ENCODE measurements at regions not wholly inside any gene's neighbourhood (a gene's known extent, or its start where the extent isn't known, plus 50 kb on each side); places are given as distances from the start of the nearest gene placed in this dataset.

DNA sequence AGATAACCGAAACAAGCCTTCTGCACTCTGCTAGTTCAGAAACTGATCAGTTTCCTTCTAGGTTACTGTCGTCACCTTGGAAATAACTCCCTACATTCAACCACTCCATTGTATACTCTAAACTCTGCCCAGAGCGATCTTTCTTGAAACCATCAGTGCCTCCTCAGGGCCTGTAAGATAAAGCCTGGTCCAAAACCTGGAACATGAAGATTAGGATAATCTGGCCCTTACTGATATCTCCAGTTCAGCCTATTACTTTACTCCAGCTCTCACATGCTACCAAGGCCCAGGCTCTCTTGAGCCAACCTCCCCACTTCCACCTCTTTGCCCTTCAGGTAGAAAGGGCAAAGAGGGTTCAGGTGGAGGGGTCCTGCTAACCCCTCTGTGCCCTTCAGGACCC is 125.3 kb upstream of the RXFP2 start:
- no peak for DNase-seq

DNA sequence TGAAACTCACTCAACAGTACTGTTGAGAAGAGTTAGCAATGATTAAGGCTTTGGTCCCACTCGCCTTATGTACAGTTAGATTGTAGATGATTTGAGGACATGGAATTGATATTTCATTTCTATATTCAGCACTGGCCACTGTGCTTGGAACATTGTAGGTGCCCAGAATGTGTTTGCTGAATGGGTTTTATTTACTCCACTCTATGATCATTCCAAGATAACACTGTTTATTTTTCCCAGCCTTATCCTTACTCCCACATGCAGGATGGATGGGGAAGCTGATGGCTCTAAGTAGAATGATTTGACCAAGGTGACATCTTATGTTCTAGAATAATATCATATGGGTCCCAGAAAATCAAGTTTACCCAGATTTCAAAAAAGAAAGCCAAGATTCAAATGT is 124.6 kb upstream of the RXFP2 start:
- no peak for DNase-seq

DNA sequence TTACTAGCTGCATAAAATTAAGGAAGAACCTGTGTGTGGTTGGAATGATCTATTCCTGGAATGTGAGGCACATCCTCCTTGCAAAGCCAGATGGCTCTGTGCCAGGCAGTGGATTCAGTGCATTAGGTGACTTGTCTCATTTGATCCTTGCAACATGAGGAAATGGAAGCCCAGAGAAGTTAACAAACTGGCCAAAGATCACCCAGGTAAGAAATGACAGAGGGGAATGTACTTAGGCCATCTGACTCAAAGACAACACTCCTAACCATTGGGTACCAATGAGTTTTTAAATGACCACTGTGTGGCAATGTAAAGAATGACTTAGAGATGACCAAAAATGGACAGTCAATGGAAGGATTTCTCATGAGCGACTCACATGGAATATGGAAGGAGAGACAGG is 114.2 kb upstream of the RXFP2 start:
- no peak for DNase-seq

DNA sequence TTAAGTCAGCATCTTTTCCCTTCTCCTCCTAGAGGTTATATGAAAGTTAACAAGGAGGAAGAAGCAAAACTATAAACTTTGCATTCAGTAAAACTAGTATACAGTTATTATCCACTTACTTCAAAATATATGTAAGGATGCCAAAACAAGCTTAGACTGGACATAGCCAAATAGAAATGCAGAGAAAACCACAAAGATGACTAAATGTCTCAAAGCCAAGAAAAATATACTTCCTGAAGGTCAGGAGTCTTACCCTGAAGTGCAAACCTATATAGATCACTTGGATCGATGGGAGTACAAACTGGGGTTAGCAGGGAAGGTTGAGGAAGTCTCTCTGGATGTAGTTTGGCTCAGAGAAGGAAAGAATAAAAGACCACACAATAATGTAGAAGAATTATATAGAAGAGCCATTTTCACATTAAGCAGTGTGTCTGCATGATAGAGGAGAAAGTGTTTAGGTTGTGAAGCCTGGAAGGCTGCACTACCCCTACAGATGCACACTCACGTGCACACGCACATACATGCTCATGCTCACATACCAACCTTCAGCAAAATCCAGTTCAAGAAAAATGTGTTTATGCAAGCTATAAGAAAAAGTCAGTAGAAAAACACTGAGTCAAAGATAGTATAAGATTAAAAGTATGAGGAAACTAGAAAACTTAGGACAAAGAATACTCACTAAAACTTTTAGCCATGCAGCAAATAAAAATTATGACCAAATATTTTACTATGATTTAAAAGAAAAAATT is 112.1 kb upstream of the RXFP2 start:
- no peak for DNase-seq

DNA sequence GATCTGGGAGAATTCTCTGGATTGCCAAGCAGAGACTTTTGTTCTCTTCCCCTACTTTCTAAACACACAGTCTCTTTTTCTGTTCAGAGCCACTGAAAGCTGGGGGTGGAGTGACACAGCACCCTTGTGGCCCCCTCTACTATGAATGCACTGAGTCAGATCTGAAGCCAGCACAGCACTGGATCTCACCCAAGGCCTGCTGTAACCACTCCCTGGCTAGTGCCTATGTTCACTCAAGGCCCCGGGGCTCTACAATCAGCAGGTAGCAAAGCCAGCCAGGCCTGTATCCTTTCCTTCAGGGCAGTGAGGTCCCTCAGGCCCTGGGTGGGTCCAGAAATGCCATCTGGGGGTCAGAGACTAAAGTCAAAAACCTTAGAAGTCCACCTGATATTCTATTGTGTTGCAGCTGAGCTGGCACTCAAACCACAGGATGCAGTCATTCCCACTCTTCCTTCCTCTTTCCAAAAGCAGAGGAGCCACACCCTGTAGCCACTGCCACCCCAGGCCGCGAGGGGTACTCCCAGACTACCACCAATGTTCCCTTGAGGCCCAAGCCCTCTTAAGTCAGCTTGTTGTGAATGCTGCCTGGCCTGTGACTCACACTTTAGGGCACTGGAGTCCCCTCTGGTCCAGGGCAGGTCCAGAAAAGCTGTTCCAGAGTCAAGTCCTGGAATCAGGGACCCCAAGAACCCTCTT is 110.1 kb upstream of the RXFP2 start:
- DNase-seq = no peak

DNA sequence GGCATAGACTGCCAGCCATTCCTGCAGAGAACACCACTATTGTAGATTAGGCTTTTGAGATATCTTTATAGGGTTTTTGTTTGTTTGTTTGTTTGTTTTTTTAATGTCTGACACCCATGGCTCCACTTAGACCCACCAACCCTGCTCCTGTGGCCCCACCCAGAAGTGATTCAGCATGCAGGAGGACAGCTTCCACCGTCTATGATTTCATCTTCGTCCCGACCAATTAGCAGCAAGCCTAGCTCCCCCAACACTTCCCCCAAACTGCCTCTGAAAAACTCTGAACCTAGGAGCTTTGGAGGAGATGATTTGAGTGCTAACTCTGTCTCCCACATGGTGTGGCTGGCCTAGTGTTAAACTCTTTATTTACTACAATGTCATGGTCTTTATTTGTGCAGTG is 108.3 kb upstream of the RXFP2 start:
- DNase-seq = no peak

DNA sequence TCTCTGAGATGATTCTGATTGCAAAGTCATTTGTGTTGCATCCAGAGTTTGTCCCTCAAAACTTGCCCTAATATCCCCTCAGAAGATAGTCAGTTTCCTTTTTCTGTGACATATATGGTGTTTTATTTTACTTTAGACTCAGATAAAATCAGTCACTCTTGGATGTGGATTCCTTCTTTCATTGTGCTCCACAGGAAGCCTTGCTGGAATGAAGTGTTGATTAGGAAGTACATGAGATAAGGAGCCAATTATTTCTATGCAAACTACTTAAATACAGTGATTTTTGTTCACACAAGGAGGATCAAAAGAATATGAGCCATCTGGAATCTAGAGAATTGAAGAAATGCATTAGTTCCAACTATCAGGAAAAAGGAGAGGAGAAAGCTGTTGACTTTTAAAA is 107.6 kb upstream of the RXFP2 start:
- no peak for DNase-seq

DNA sequence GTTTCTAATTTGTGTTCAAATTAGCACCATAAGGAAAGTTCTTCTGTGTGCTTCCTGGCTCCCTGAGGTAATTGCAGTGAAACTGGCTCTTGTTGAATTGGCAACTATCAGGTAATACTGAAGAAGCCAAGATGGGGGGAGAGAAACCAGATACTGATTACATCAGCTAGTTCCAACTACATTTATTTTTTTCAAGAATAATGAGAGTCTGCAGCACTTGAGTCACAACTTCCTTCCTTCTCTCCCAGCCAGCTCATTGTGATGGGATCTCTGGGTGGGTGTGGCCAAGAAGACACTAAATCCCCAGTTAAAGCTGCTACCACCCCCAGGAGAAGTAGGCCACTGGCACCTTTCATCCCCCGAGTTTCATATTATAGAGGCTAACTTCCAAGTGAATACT is 100.7 kb upstream of the RXFP2 start:
- no peak for DNase-seq

DNA sequence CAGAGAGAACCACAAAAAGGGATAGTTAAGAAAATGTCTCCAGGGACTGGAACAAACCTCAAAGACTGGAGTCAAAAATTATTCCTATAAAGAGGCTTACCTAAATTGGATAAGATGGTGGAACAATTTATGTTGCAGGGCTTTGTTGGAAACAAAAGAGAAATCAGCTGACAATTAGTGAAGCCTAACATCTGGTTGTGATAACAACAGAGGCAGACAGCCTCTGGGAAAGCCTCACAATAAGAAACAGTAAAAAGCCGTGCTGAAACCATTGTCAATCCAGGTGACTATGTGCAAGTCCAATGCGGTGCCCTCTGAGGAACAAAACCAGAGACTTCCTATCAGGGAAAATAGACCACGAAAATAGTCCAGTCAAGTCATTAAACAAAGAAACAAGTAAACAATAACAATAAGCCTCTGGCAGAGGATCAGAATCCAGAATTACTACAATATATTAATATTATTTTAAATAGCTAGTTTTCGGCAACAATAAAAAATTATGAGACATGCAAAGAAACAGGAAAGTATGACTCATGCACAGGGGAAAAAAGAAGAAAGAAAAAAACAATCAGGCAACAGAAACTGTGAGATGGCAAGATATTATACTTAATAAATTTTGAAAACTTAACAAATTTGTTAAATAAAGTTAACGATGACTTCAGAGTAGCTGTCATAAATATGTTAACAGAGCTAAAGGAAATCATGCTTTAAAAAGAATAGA is 99.7 kb upstream of the RXFP2 start:
- no peak for DNase-seq

DNA sequence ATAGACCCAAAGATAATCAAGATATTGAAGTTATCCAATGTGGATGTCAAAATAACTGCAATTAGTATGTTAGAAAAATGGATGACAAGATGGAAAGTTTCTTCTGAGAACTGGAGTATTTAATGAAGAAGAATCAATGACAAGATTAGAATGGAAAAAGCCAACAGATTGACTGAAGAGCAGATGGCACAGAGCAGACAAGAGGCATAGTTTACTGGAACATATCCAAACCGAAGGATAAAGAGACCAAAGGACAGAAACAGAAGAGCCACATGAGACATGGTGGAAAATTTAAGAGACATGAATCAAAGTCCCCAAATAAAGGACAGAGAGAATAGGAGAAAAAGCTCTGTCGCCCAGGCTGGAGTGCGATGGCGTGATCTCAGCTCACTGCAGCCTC is 89.6 kb upstream of the RXFP2 start:
- DNase-seq = no peak

DNA sequence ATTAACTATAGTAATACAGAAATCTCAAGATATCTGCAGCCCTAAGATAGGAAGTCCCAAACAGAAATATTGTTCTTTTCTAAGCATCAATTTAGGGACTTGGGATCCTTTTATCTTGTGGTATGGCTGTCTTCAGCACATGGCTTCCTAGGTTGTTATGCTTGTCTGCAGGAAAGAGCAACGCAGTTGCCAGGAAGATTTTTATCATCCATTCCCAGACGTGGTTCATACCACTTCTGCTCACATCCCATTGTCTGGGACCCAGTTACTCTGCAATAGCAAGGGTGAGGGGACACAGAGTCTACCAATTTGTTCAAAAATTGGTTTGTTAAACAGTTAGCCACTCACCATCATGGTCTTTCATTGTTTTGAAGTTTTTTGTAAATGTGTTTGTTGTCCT is 85.6 kb upstream of the RXFP2 start:
- DNase-seq = no peak

DNA sequence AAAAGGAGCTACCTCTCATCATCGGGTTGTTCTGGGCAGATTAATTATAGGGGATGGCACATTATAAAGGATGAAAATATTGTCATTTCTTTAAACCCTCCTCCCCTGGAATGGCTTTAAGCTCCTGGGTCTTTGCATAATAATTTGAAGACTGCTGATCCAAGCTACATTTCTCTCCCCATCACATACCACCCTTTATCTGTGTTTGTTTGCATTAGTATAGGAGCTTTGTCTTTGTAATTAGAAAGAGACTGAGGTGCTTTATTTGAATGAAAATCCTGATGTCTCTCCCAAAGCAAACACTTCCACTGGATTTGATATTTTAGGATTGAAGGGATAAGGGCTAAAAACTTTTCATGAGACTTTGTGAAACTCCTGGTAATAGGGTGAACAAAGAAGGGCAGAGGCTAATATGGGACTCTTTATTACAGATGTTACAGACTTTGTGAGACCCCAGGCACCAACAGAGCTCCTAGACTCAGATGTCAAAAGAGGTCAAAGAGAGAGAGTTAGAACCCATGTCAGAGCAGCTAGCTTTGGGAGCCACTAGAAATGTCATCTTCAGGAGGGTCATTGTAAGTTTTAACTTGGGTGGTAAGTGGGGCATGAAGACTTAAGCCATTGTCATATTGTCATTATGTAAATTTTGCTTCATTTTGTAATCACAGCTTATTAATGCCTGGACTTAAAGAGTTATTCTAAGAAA is 75.3 kb upstream of the RXFP2 start:
- DNase-seq = no peak

DNA sequence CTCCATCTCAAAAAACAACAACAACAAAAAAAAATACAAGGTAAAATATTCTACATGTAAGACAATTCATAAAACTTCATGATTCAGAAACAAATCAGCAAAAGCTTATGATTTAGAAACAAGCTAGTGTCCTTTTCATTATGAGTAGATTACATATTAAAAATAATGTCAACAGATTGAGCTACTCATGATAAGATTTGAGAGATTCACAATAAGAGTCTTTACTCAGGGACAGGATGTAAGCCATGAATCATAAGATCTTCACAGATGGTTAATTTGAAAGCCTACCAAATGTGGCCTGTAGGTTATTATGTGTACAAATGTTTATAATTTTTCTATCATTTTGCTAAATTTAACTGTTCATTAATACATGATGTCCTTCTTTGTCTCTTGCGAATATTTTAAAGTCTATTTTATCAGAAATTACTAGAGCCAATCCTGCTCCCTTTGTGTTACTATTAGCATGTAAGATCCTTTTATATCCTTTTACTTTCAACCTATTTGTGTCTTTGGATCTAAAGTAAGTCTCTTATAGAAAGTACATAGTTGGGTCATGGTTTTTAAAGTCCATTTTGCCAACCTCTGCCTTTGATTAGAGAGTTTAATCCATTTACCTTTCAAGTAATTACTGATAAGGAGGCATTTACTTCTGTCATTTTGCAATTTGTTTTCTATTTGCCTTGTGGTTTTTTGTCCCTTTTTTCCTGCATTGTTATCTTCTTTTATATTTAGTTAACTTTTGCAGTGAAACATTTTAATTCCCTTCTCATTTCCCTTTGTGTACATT is 68.3 kb upstream of the RXFP2 start:
- DNase-seq = no peak

DNA sequence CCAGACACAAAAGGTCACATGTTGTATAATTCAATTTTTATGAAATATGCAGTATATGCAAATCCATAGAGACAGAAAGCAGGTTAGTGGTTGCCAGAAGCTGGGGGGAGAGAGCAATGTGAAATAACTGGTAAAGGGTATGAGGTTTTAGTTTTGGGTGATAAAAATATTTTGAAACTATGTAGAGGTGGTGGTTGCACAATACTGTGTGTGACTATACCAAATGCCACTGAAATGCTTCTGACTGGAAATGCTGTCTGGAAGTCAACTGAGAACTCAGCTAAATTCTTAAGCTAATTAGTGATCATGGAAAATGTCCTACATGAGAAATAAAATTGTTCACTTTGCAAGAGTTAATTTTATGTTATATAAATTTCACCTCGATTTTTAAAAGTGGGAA is 65.3 kb upstream of the RXFP2 start:
- DNase-seq = no peak

DNA sequence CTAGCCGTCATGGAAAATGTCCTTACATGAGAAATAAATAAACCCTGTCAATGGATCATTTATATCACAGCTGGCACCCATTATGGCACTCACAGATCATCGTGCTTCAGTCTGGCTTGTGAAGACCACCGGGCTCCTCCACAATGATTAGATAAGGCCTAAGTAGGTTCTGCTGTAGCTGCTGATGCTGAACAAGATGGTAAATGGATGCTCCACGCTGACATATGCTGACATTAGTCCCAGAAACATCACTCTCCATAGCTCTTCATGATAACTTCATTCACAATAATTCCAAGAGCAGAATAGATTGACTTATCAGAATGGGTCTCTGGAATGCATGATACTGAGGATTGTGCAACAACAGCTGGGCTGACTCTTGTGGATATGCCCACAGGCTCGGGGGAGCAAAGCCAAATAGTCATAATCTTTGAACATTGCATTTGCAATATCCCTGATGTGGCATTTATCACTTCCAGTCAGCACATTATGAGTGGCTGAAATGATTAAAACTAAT is 63.8 kb upstream of the RXFP2 start:
- DNase-seq = no peak

DNA sequence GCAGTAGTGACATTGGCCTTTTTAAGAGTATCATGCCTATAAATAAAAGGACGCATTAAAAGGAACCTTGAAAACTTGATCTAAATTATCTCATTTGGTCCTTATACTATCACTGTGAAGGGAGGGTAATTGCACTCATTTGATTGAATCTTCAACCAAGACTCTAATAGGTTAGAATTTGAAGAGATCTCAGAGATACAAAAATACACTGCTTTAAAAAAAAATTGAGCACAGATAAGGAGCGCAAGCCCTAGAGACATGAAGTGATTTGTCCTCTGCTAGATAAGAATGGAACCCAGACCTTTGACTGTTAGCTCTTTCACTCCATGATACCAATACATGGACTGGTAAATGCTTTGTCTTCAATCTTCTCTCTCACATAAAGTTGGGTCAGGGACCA is 58.2 kb upstream of the RXFP2 start:
- no peak for DNase-seq

DNA sequence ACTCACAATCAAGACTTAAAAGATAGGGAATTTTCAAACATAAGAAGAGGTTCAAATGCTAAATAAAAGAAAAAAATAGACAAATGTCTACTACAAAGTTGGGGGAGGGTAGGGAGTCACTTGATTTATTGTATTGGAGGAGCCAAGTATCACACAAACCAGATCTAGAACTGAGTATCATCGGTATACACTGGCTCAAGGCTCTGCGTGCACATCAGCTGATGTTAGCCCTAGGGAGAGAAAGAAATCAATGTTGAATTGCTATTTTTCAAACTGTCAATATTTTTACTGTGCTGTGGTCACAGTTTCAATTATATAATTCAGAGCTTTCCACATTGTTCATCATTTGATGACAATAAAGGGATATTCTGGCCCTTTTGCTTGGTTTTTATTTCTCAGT is 54.9 kb upstream of the RXFP2 start:
- DNase-seq = no peak

DNA sequence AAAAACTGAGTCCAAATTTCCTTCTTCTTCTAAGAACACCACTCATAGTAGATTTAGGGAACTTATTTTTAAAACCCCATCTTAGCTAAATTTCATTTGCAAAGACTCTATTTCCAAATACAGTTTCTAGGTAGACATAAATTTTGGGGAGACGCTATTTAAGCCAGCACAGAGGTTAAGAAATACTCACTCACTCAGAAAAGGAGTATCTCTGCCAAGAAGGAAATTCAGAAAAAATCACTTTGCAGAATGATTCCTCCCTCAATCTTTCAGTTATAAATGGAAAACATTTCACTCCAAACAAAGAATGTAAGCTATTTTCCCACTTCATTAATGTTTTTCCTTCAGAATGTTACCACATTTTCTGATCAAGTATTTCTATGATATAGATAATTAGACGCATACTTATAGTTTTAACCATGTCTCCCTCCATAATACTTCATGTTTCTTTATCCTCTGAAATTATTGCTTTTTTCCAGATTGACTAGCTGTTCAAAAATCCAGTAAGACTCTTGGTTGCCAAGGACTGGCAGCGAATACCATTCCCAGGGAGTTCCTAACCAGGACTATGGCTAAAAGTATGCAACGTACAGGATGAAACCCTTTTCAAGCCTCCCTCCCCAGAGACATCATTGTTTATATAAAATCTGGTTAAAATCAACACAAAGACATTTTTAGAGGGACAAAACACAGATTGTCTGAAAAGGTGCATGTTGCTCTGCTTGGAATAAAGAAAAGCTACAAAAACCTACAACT is 52.5 kb upstream of the RXFP2 start:
- no peak for DNase-seq
